ENCODE measurements at regions not wholly inside any gene's neighbourhood (a gene's known extent, or its start where the extent isn't known, plus 50 kb on each side); places are given as distances from the start of the nearest gene placed in this dataset.

DNA sequence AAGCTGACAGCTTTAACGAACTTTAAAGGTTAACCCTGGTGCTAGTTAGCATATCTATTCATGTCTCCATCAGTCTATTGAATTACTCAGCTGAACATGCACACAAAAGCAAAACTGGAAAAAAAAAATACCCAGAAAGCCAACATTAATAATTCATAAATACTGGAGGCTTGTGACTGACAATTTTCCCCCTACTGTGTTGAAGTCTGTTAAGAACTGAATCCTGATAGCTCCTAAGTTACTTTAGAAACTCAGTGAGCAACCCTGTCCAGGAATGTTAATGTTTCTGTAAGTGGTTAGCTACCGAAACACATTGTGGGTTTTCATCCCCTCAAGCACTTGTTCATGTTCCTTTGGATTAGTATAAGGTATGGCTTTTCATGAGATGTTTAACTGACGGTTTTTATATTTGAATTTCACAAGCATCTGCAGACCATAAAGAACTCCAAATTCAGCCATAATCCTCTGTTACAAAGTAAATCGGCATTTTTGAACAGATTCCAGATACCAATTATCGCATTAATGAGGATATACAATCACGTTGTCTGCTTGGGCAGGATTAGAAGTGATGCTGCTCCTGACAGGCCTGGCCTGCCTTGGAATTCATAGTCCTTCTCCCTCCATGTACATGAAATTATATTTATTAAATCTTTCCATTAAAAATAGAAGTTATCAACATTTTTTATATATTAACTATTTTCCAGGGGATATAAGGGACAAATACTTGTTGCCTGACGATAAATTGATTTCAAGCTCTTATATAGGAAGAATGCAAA is 331.2 kb downstream of the TLE4 start:
- no peak overlapping the region for H3K4me3 ChIP-seq
- intact Hi-C loops (cut with DNase I; ENCODE audit: low total_unique reads) (no loop called here), in situ Hi-C loops (cut with MboI; ENCODE audit: low sequenced_read_pairs in 4 of 4) (no loop called here)
- no peaks in the 10 kb centered on the region for H3K9me3 ChIP-seq
- no peaks in the 10 kb centered on the region for H3K27me3 ChIP-seq
- no peaks in the 10 kb centered on the region for H3K4me1 ChIP-seq
- ATAC-seq = no peak
- H3K27ac ChIP-seq = no peak overlapping the region
- no peaks in the 10 kb centered on the region for H3K36me3 ChIP-seq
- no peak for DNase-seq
- TF ChIP-seq, protein P1, sequence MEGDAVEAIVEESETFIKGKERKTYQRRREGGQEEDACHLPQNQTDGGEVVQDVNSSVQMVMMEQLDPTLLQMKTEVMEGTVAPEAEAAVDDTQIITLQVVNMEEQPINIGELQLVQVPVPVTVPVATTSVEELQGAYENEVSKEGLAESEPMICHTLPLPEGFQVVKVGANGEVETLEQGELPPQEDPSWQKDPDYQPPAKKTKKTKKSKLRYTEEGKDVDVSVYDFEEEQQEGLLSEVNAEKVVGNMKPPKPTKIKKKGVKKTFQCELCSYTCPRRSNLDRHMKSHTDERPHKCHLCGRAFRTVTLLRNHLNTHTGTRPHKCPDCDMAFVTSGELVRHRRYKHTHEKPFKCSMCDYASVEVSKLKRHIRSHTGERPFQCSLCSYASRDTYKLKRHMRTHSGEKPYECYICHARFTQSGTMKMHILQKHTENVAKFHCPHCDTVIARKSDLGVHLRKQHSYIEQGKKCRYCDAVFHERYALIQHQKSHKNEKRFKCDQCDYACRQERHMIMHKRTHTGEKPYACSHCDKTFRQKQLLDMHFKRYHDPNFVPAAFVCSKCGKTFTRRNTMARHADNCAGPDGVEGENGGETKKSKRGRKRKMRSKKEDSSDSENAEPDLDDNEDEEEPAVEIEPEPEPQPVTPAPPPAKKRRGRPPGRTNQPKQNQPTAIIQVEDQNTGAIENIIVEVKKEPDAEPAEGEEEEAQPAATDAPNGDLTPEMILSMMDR (IDR thresholded peaks at IDR 0.05 in 4 of 5, conservative IDR thresholded peaks at IDR 0.05 in 1 of 5) = no peak
- no peak for TF ChIP-seq POLR2A (IDR thresholded peaks at IDR 0.05)

DNA sequence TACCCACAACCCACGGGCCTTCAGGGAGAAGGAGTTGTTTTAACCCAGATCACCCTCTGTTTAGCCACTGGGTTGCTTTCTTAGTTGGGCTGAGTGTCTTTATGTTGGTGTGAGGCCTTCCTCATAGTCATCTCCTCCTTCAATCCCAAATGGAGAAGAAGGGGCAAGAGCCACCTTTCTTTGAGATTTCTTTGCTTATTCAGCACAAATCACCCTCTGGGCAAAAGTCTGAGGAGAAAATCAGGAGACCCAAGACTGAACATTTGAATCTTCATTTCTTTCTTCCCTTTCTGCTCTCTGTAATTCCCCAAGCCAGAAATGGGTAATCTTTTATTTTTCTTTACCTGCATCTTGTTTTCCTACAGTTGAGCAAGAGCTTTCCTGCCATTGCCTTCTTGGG is 329.0 kb downstream of the TLE4 start:
- ATAC-seq (no peak), DNase-seq (no peak)
- Histone ChIP-seq H3K27me3 (no peaks in the 10 kb centered on the region), H3K4me1 (no peaks in the 10 kb centered on the region), H3K4me3 (no peak overlapping the region), H3K36me3 (no peaks in the 10 kb centered on the region), H3K27ac (no peak overlapping the region), H3K9me3 (no peaks in the 10 kb centered on the region)
- intact Hi-C loops (cut with DNase I; ENCODE audit: low total_unique reads) = no loop called here
- in situ Hi-C loops (cut with MboI; ENCODE audit: low sequenced_read_pairs in 4 of 4) = no loop called here
- TF ChIP-seq, protein P1 (IDR thresholded peaks at IDR 0.05 in 4 of 5, conservative IDR thresholded peaks at IDR 0.05 in 1 of 5) = no peak
- no peak for TF ChIP-seq POLR2A (IDR thresholded peaks at IDR 0.05)

DNA sequence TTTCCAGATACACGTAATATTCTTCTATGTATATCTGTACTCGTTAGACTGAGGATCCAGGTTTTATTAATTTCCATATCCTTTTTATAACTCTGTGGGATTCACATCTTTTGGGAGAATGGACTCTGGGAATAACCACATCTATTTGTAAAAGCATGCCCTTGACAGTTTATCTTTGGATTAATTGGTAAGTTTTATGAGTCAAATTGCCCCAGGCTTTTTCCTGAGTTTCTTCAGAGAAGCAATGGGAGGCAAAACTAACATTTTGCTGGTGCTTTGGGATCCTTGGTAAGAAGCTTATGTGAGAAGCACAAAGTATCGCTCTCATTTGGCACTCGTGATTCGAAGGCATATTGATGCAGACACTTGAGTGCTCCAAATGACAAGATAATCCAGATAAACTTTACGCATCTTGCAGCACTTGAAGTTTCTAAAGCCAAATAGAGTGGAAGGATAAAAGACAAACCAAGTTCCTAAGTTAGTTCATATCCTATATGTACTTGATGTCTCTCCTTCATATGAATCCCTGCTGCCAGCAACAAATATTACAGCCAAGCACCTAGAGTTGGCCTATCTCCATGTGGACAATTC is 324.7 kb downstream of the TLE4 start:
- no peak for TF ChIP-seq POLR2A (IDR thresholded peaks at IDR 0.05)
- TF ChIP-seq, protein P1 (IDR thresholded peaks at IDR 0.05 in 4 of 5, conservative IDR thresholded peaks at IDR 0.05 in 1 of 5) = no peak
- DNase-seq (no peak), ATAC-seq (no peak)
- Histone ChIP-seq H3K4me1 (no peaks in the 10 kb centered on the region), H3K27ac (no peak overlapping the region), H3K4me3 (no peak overlapping the region), H3K36me3 (no peaks in the 10 kb centered on the region), H3K27me3 (no peaks in the 10 kb centered on the region), H3K9me3 (no peaks in the 10 kb centered on the region)
- intact Hi-C loops (cut with DNase I; ENCODE audit: low total_unique reads) (no loop called here), in situ Hi-C loops (cut with MboI; ENCODE audit: low sequenced_read_pairs in 4 of 4) (no loop called here)

DNA sequence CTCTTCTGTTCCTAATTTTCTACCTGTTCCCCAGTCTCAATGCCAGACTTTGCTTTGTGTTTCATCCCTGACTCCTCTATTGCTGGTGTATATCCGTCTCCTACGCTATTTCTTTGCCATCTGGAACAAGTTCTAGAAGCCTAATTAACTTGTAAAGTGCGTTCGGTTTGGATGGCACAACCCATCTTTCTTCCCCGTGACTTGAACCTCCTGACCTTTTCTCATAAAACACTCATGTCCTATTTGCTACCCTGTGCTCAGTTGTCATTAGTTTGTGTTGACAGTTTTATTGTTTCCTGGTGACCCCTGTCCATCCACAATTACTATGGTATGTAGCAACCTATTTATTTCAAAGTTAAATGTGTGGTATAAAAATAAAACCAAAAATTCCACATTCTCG is 323.5 kb downstream of the TLE4 start:
- H3K27me3 ChIP-seq = no peaks in the 10 kb centered on the region
- no peak overlapping the region for H3K4me3 ChIP-seq
- no peak for ATAC-seq
- H3K9me3 ChIP-seq = no peaks in the 10 kb centered on the region
- intact Hi-C loops (cut with DNase I; ENCODE audit: low total_unique reads) (no loop called here), in situ Hi-C loops (cut with MboI; ENCODE audit: low sequenced_read_pairs in 4 of 4) (no loop called here)
- no peak overlapping the region for H3K27ac ChIP-seq
- no peak for TF ChIP-seq POLR2A (IDR thresholded peaks at IDR 0.05)
- TF ChIP-seq, protein P1 (IDR thresholded peaks at IDR 0.05 in 4 of 5, conservative IDR thresholded peaks at IDR 0.05 in 1 of 5) = no peak
- no peaks in the 10 kb centered on the region for H3K4me1 ChIP-seq
- DNase-seq = no peak
- H3K36me3 ChIP-seq = no peaks in the 10 kb centered on the region
